ENCODE measurements at regions not wholly inside any gene's neighbourhood (a gene's known extent, or its start where the extent isn't known, plus 50 kb on each side); places are given as distances from the start of the nearest gene placed in this dataset.

GRCh38 chr2:71935262-71935848 lies 212.3 kb downstream of the CYP26B1 start:
- Histone ChIP-seq H3K4me3 (no peak overlapping the region), H3K27ac (no peak overlapping the region), H3K9me3 (no peaks in the 10 kb centered on the region), H3K27me3 (no peaks in the 10 kb centered on the region), H3K4me1 (no peaks in the 10 kb centered on the region), H3K36me3 (no peaks in the 10 kb centered on the region)
- DNase-seq (no peak), ATAC-seq (peak in 2 of 4 donors; percentile 37 to 55), FAIRE-seq (no peak)
- 68 to 70% methylated on average over 11 of the region's 11 CpGs for WGBS, 2 donors
- TF ChIP-seq CTCF (IDR thresholded peaks at IDR 0.05), result no peak
- intact Hi-C loops (cut with DNase I), result no loop called here

- 78 to 85% methylated on average over 4 of the region's 4 CpGs for WGBS, 2 donors
- peak in 2 of 4 donors; percentile 46 to 67 for ATAC-seq
- Histone ChIP-seq H3K27me3 (no peaks in the 10 kb centered on the region), H3K36me3 (no peaks in the 10 kb centered on the region), H3K4me1 (no peaks in the 10 kb centered on the region), H3K27ac (no peak overlapping the region), H3K9me3 (no peaks in the 10 kb centered on the region), H3K4me3 (no peak overlapping the region)
- TF ChIP-seq CTCF (IDR thresholded peaks at IDR 0.05), result no peak
- no peak for DNase-seq
- no peak for FAIRE-seq
- intact Hi-C loops (cut with DNase I), result no loop called here
Observed at GRCh38 chr2:71934595-71935261, 212.9 kb downstream of the CYP26B1 start.

DNA sequence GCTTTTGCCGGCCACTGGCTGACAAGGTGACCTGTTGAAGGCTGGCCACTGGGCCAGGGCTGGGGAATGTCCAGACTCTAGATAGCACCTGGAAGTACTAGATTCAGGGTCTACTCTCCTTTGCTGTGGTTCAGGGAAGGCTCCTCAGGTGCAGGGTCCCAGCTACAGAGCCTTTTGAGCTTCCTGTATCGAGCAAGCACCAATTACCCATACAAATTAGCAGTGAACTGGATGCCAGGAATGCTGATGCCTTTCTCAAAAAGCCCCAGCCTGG lies 213.4 kb downstream of the CYP26B1 start:
- 92 to 97% methylated on average over 2 of the region's 2 CpGs for WGBS, 2 donors
- intact Hi-C loops (cut with DNase I), result no loop called here
- no peak for TF ChIP-seq CTCF (IDR thresholded peaks at IDR 0.05)

GRCh38 chr2:71933467-71934319 lies 214.0 kb downstream of the CYP26B1 start:
- intact Hi-C loops (cut with DNase I), result no loop called here
- TF ChIP-seq CTCF (IDR thresholded peaks at IDR 0.05), result no peak
- FAIRE-seq, result no peak

More for the DNA sequence above, 213.4 kb downstream of the CYP26B1 start:
- no peak overlapping the region for H3K27ac ChIP-seq
- H3K4me3 ChIP-seq, result no peak overlapping the region
- no peak for DNase-seq
- no peaks in the 10 kb centered on the region for H3K9me3 ChIP-seq
- H3K36me3 ChIP-seq, result no peaks in the 10 kb centered on the region
- FAIRE-seq, result no peak
- no peak for ATAC-seq
- H3K27me3 ChIP-seq, result no peaks in the 10 kb centered on the region
- H3K4me1 ChIP-seq, result no peaks in the 10 kb centered on the region

More at GRCh38 chr2:71933467-71934319, 214.0 kb downstream of the CYP26B1 start:
- Histone ChIP-seq H3K9me3 (no peaks in the 10 kb centered on the region), H3K36me3 (no peaks in the 10 kb centered on the region), H3K27ac (no peak overlapping the region), H3K27me3 (no peaks in the 10 kb centered on the region), H3K4me3 (no peak overlapping the region), H3K4me1 (no peaks in the 10 kb centered on the region)
- DNase-seq, result peak in 1 of 6 donors; percentile 46
- 62% methylated on average over 8 of the region's 8 CpGs for WGBS, 2 donors
- ATAC-seq, result peak in 1 of 4 donors; percentile 22
